Skin epidermis (tissue), 12 donors: ENCODE measurements at regions not wholly inside any gene's neighbourhood (a gene's known extent, or its start where the extent isn't known, plus 50 kb on each side); places are given as distances from the start of the nearest gene placed in this dataset.

Source experiments
- H3K27ac ChIP-seq, 21 experiments: fragments of 200-600 bp; sonication (generic) in 11 of 21; one replicate each; pipeline ENCODE4 v1.5.0; 2020; ENCODE audit warnings: mild to moderate bottlenecking in 3 of 21, inconsistent platforms in 2 of 21, moderate library complexity in 2 of 21
- H3K4me3 ChIP-seq, 7 experiments: fragments of 200-600 bp; sonication (generic) in 2 of 7; one replicate each; pipeline ENCODE4 v1.5.0; 2020; ENCODE audit warnings: inconsistent platforms in 2 of 7, mild to moderate bottlenecking in 2 of 7, moderate library complexity in 1 of 7

- no peak overlapping the region for H3K4me3 ChIP-seq
These were observed 141.1 kb downstream of the PHETA1 start for GRCh38 chr12:111227476-111228420.

GRCh38 chr12:111226680-111227079 lies 142.2 kb downstream of the PHETA1 start:
- Histone ChIP-seq H3K27ac (no peak overlapping the region), H3K4me3 (no peak overlapping the region)

More at GRCh38 chr12:111227476-111228420, 141.1 kb downstream of the PHETA1 start:
- H3K27ac ChIP-seq: no peak overlapping the region

GRCh38 chr12:111225307-111225706 lies 143.6 kb downstream of the PHETA1 start:
- no peak overlapping the region for H3K4me3 ChIP-seq

GRCh38 chr12:111224186-111225066 lies 144.5 kb downstream of the PHETA1 start:
- no peak overlapping the region for H3K27ac ChIP-seq
- no peak overlapping the region for H3K4me3 ChIP-seq

More at GRCh38 chr12:111225307-111225706, 143.6 kb downstream of the PHETA1 start:
- no peak overlapping the region for H3K27ac ChIP-seq

- H3K27ac ChIP-seq: no peak overlapping the region
- no peak overlapping the region for H3K4me3 ChIP-seq
These were observed 146.4 kb downstream of the PHETA1 start for GRCh38 chr12:111222523-111222922.

- Histone ChIP-seq H3K27ac (no peak overlapping the region), H3K4me3 (no peak overlapping the region)
These were observed 146.9 kb downstream of the PHETA1 start for GRCh38 chr12:111222027-111222414.

- Histone ChIP-seq H3K27ac (no peak overlapping the region), H3K4me3 (no peak overlapping the region)
These were observed 147.6 kb downstream of the PHETA1 start for GRCh38 chr12:111221062-111222026.

- Histone ChIP-seq H3K27ac (no peak overlapping the region), H3K4me3 (no peak overlapping the region)
These were observed 148.5 kb downstream of the PHETA1 start for GRCh38 chr12:111220363-111220762.

- Histone ChIP-seq H3K27ac (no peak overlapping the region), H3K4me3 (no peak overlapping the region)
These were observed 149.5 kb downstream of the PHETA1 start for GRCh38 chr12:111219440-111219839.

- Histone ChIP-seq H3K4me3 (no peak overlapping the region), H3K27ac (no peak overlapping the region)
These were observed 150.4 kb downstream of the PHETA1 start for GRCh38 chr12:111218499-111218898.

- no peak overlapping the region for H3K4me3 ChIP-seq
- no peak overlapping the region for H3K27ac ChIP-seq
These were observed 152.3 kb downstream of the PHETA1 start for GRCh38 chr12:111216387-111217159.

GRCh38 chr12:111215881-111216280 lies 153.0 kb downstream of the PHETA1 start:
- Histone ChIP-seq H3K27ac (no peak overlapping the region), H3K4me3 (no peak overlapping the region)

- Histone ChIP-seq H3K27ac (no peak overlapping the region), H3K4me3 (no peak overlapping the region)
These were observed 154.5 kb downstream of the PHETA1 start for GRCh38 chr12:111214401-111214800.

GRCh38 chr12:111213561-111213960 lies 155.3 kb downstream of the PHETA1 start:
- no peak overlapping the region for H3K4me3 ChIP-seq
- no peak overlapping the region for H3K27ac ChIP-seq

- no peak overlapping the region for H3K27ac ChIP-seq
- H3K4me3 ChIP-seq: no peak overlapping the region
These were observed 156.0 kb downstream of the PHETA1 start for GRCh38 chr12:111212814-111213456.

- H3K4me3 ChIP-seq: no peak overlapping the region
- no peak overlapping the region for H3K27ac ChIP-seq
These were observed 156.8 kb downstream of the PHETA1 start for GRCh38 chr12:111211910-111212757.

- no peak overlapping the region for H3K4me3 ChIP-seq
- H3K27ac ChIP-seq: no peak overlapping the region
These were observed 159.1 kb downstream of the PHETA1 start for GRCh38 chr12:111209811-111210210.
